ENCODE measurements at regions not wholly inside any gene's neighbourhood (a gene's known extent, or its start where the extent isn't known, plus 50 kb on each side); places are given as distances from the start of the nearest gene placed in this dataset.

DNA sequence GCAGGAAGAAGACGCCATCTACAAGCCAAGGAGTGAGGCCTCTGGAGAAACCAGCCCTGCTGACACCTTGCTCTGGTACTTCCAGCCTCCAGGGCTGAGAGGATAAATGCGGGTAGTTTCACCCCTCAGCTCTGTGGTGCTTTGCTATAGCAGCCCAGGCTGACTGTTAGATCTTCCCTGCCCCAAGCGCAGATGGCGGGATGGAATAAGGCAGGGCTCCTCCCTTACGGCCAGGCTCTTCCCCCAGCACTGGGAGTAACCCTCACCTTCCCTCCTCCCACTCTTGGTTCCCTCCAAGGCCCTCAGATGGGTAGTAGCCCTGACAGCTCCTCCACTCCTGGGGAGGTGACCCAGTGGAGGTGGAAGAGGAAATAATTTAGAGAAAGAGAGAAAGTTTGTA lies 285.1 kb downstream of the GADD45G start:
- no peak overlapping the region for H3K9ac ChIP-seq
- no peak for DNase-seq
- H3K36me3 ChIP-seq (replicated peaks in 1 of 2; ENCODE audit: control insufficient read depth in 1 of 2, insufficient read depth in 2 of 2, low read length in 1 of 2), result no peaks in the 10 kb centered on the region
- no peak overlapping the region for H3K4me2 ChIP-seq
- peaks cover 0 to 9% of the 10 kb centered on the region in 2 experiments; a peak in 1 of 4 replicates for H3K4me1 ChIP-seq (ENCODE audit: control insufficient read depth in 1 of 2, insufficient read depth in 2 of 2, low read depth in 1 of 2, low read length in 1 of 2)
- H2AFZ ChIP-seq (ENCODE audit: low read depth), result no peak overlapping the region
- no peaks in the 10 kb centered on the region for H3K27me3 ChIP-seq (ENCODE audit: insufficient read depth)
- ChIA-PET CTCF (no interaction called here), POLR2A (no interaction called here)
- no peaks in the 10 kb centered on the region for H4K20me1 ChIP-seq (ENCODE audit: insufficient read depth)
- H3K9me3 ChIP-seq, result no peaks in the 10 kb centered on the region
- TF ChIP-seq SIN3A (IDR thresholded peaks at IDR 0.05; ENCODE audit: borderline replicate concordance, low read depth, low read length), result no peak
- no peak for TF ChIP-seq TCF12 (IDR thresholded peaks at IDR 0.05)
- no peak for TF ChIP-seq RFX5 (IDR thresholded peaks at IDR 0.05; ENCODE audit: low read length)
- no peak for TF ChIP-seq RAD21 (IDR thresholded peaks at IDR 0.05; ENCODE audit: low read length)
- TF ChIP-seq GATA2 (CRISPR knock-in tag; IDR thresholded peaks at IDR 0.05), result no peak
- no peak for TF ChIP-seq FOXM1 (IDR thresholded peaks at IDR 0.05; ENCODE audit: low read depth)
- no peak for TF ChIP-seq CHD2 (IDR thresholded peaks at IDR 0.05; ENCODE audit: low read length, partially characterized antibody)
- no peak for TF ChIP-seq GABPA (IDR thresholded peaks at IDR 0.05; ENCODE audit: low read depth)
- H3K27ac ChIP-seq (ENCODE audit: low read depth in 2 of 2, low read length in 1 of 2), result no peak overlapping the region
- 36% methylated on average over 4 of the region's 5 CpGs for WGBS (ENCODE audit: low lambda C conversion rate)
- no peaks in the 10 kb centered on the region for H3K9me2 ChIP-seq
- no peaks in the 10 kb centered on the region for H3F3A ChIP-seq (replicated peaks; ENCODE audit: insufficient read depth)
- H3K79me2 ChIP-seq (ENCODE audit: insufficient read depth), result no peaks in the 10 kb centered on the region
- H3K4me3 ChIP-seq (ENCODE audit: low read depth in 2 of 2, low read length in 1 of 2), result no peak overlapping the region

DNA sequence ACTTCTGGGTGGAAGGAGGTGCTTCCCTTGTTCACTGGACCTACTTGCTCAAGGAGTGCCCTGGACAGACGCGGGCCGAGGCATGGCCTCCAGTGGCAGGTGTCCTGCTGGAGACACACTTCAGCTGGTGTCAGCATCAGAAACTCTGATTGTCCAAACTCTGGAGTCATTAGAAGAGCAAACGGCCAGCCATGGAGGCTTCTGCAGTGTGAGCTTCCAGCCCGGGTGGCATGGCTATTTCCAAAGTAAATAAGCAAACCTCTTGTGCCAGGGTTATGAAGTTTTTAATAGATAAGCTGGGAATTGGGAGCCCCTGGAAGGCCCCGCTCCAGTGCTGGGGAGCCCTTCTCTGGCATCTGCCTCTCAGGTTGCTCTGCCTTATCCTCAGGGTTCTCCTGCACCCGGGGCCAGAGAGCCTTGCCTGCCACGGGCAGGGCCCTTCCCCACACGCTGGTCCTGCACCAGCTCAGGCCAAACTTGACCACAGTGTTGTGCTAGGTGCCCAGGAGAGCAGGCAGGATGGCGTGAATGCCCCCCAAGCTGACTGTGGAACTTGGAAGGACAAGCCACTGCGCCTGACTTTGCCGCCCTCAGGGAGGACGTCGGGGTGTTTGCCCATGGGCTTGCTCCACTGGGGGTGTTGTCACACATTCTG lies 285.6 kb downstream of the GADD45G start:
- no peaks in the 10 kb centered on the region for H3K79me2 ChIP-seq (ENCODE audit: insufficient read depth)
- peaks cover 0 to 9% of the 10 kb centered on the region in 2 experiments; a peak in 1 of 4 replicates for H3K4me1 ChIP-seq (ENCODE audit: control insufficient read depth in 1 of 2, insufficient read depth in 2 of 2, low read depth in 1 of 2, low read length in 1 of 2)
- no peak overlapping the region for H3K4me2 ChIP-seq
- H3K27me3 ChIP-seq (ENCODE audit: insufficient read depth), result no peaks in the 10 kb centered on the region
- ChIA-PET CTCF (no interaction called here), POLR2A (no interaction called here)
- no peak overlapping the region for H2AFZ ChIP-seq (ENCODE audit: low read depth)
- TF ChIP-seq USF1 (IDR thresholded peaks at IDR 0.05; ENCODE audit: borderline replicate concordance, low read depth) (no peak), ZBTB33 (IDR thresholded peaks at IDR 0.05; ENCODE audit: borderline replicate concordance, low read depth) (no peak), RFX5 (IDR thresholded peaks at IDR 0.05; ENCODE audit: low read length) (no peak), TEAD4 (IDR thresholded peaks at IDR 0.05; ENCODE audit: borderline replicate concordance, insufficient read depth) (no peak), SMC3 (IDR thresholded peaks at IDR 0.05; ENCODE audit: low read depth, low read length) (no peak), EZH2phosphoT487 (IDR thresholded peaks at IDR 0.05; ENCODE audit: borderline replicate concordance, low read depth) (no peak), ELF1 (IDR thresholded peaks at IDR 0.05) (no peak), FOXM1 (IDR thresholded peaks at IDR 0.05; ENCODE audit: low read depth) (no peak), CHD2 (IDR thresholded peaks at IDR 0.05; ENCODE audit: low read length, partially characterized antibody) (no peak), MEF2A (IDR thresholded peaks at IDR 0.05; ENCODE audit: borderline replicate concordance, low read depth) (no peak), TCF12 (IDR thresholded peaks at IDR 0.05) (no peak), RXRA (IDR thresholded peaks at IDR 0.05; ENCODE audit: borderline replicate concordance, low read depth) (no peak), FOSL2 (IDR thresholded peaks at IDR 0.05; ENCODE audit: borderline replicate concordance, low read depth) (no peak), RAD21 (IDR thresholded peaks at IDR 0.05; ENCODE audit: low read length) (no peak), TAF1 (IDR thresholded peaks at IDR 0.05; ENCODE audit: borderline replicate concordance, low read depth, low read length) (no peak), RCOR1 (IDR thresholded peaks at IDR 0.05; ENCODE audit: low read length) (no peak)
- TF ChIP-seq, protein P1, sequence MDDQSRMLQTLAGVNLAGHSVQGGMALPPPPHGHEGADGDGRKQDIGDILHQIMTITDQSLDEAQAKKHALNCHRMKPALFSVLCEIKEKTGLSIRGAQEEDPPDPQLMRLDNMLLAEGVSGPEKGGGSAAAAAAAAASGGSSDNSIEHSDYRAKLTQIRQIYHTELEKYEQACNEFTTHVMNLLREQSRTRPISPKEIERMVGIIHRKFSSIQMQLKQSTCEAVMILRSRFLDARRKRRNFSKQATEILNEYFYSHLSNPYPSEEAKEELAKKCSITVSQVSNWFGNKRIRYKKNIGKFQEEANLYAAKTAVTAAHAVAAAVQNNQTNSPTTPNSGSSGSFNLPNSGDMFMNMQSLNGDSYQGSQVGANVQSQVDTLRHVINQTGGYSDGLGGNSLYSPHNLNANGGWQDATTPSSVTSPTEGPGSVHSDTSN (IDR thresholded peaks at IDR 0.05), result no peak
- TF ChIP-seq, protein P2, sequence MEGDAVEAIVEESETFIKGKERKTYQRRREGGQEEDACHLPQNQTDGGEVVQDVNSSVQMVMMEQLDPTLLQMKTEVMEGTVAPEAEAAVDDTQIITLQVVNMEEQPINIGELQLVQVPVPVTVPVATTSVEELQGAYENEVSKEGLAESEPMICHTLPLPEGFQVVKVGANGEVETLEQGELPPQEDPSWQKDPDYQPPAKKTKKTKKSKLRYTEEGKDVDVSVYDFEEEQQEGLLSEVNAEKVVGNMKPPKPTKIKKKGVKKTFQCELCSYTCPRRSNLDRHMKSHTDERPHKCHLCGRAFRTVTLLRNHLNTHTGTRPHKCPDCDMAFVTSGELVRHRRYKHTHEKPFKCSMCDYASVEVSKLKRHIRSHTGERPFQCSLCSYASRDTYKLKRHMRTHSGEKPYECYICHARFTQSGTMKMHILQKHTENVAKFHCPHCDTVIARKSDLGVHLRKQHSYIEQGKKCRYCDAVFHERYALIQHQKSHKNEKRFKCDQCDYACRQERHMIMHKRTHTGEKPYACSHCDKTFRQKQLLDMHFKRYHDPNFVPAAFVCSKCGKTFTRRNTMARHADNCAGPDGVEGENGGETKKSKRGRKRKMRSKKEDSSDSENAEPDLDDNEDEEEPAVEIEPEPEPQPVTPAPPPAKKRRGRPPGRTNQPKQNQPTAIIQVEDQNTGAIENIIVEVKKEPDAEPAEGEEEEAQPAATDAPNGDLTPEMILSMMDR (IDR thresholded peaks at IDR 0.05), result no peak
- H3K9ac ChIP-seq, result no peak overlapping the region
- H3F3A ChIP-seq (replicated peaks; ENCODE audit: insufficient read depth), result no peaks in the 10 kb centered on the region
- 30% methylated on average over 7 of the region's 14 CpGs for WGBS (ENCODE audit: low lambda C conversion rate)
- no peaks in the 10 kb centered on the region for H3K9me3 ChIP-seq
- H3K27ac ChIP-seq (ENCODE audit: low read depth in 2 of 2, low read length in 1 of 2), result no peak overlapping the region
- no peaks in the 10 kb centered on the region for H3K36me3 ChIP-seq (replicated peaks in 1 of 2; ENCODE audit: control insufficient read depth in 1 of 2, insufficient read depth in 2 of 2, low read length in 1 of 2)
- DNase-seq, result no peak
- no peaks in the 10 kb centered on the region for H3K9me2 ChIP-seq
- H4K20me1 ChIP-seq (ENCODE audit: insufficient read depth), result no peaks in the 10 kb centered on the region
- H3K4me3 ChIP-seq (ENCODE audit: low read depth in 2 of 2, low read length in 1 of 2), result no peak overlapping the region

All from SK-N-SH (cell line).